T-helper 2 cell (primary cell): ENCODE measurements at regions not wholly inside any gene's neighbourhood (a gene's known extent, or its start where the extent isn't known, plus 50 kb on each side); places are given as distances from the start of the nearest gene placed in this dataset.

Experiments
- DNase-seq, 5 experiments: peaks; one replicate each; pipeline versions ENCODE4 v3.0.0 to v3.0.0-alpha.2; 2012 to 2022

- no peak for DNase-seq
These were observed 69.9 kb upstream of the WNT11 start for GRCh38 chr11:76276046-76276780.

GRCh38 chr11:76275446-76275845 is 69.1 kb upstream of the WNT11 start:
- no peak for DNase-seq

- DNase-seq: no peak
These were observed 64.8 kb upstream of the WNT11 start for GRCh38 chr11:76271068-76271467.

GRCh38 chr11:76270389-76270788 is 64.1 kb upstream of the WNT11 start:
- DNase-seq: no peak

- no peak for DNase-seq
These were observed 63.5 kb upstream of the WNT11 start for GRCh38 chr11:76269661-76270261.

- DNase-seq: no peak
These were observed 62.9 kb upstream of the WNT11 start for GRCh38 chr11:76269247-76269646.

- DNase-seq: no peak
These were observed 62.2 kb upstream of the WNT11 start for GRCh38 chr11:76268498-76268897.

GRCh38 chr11:76267556-76267955 is 61.3 kb upstream of the WNT11 start:
- no peak for DNase-seq

GRCh38 chr11:76266286-76267100 is 60.2 kb upstream of the WNT11 start:
- DNase-seq: no peak

- no peak for DNase-seq
These were observed 59.5 kb upstream of the WNT11 start for GRCh38 chr11:76265771-76266241.

GRCh38 chr11:76263657-76264056 is 57.4 kb upstream of the WNT11 start:
- no peak for DNase-seq

GRCh38 chr11:76263166-76263565 is 56.9 kb upstream of the WNT11 start:
- no peak for DNase-seq

GRCh38 chr11:76260296-76260925 is 54.1 kb upstream of the WNT11 start:
- DNase-seq: no peak

- DNase-seq: no peak
These were observed 53.1 kb upstream of the WNT11 start for GRCh38 chr11:76259299-76259908.

GRCh38 chr11:76257074-76257719 is 50.9 kb upstream of the WNT11 start:
- no peak for DNase-seq

GRCh38 chr11:76256448-76256847 is 50.1 kb upstream of the WNT11 start:
- no peak for DNase-seq
